Esophagus (tissue), 2 donors: ENCODE measurements at regions not wholly inside any gene's neighbourhood (a gene's known extent, or its start where the extent isn't known, plus 50 kb on each side); places are given as distances from the start of the nearest gene placed in this dataset.

Source experiments
- H3K27ac ChIP-seq, 2 donors: one replicate each; pipeline ENCODE4 v1.5.1; 2013; ENCODE audit warnings: low read depth in 2 of 2, mild to moderate bottlenecking in 2 of 2, inconsistent platforms in 1 of 2, low read length in 1 of 2, moderate library complexity in 1 of 2
- H3K27me3 ChIP-seq, 2 donors: one replicate each; pipeline ENCODE4 v1.6.1; 2013; ENCODE audit warnings: low read length in 2 of 2, control low read depth in 1 of 2, mild to moderate bottlenecking in 1 of 2; ENCODE audit not compliant: insufficient read depth in 2 of 2, control insufficient read depth in 1 of 2
- H3K36me3 ChIP-seq, 2 donors: one replicate each; pipeline ENCODE4 v1.6.1; 2013; ENCODE audit warnings: low read length in 1 of 2; ENCODE audit not compliant: control insufficient read depth in 2 of 2, insufficient read depth in 2 of 2
- H3K4me1 ChIP-seq, 2 donors: one replicate each; pipeline ENCODE4 v1.6.1; 2013; ENCODE audit warnings: low read length in 1 of 2; ENCODE audit not compliant: control insufficient read depth in 2 of 2, insufficient read depth in 2 of 2
- H3K4me3 ChIP-seq, 2 donors: one replicate each; pipeline ENCODE4 v1.5.1; 2013; ENCODE audit warnings: low read length in 2 of 2, mild to moderate bottlenecking in 2 of 2, low read depth in 1 of 2, moderate library complexity in 1 of 2
- H3K9me3 ChIP-seq, 2 donors: one replicate each; pipeline ENCODE4 v1.6.1; 2013; ENCODE audit warnings: mild to moderate bottlenecking in 2 of 2, low read depth in 1 of 2, low read length in 1 of 2, moderate library complexity in 1 of 2; ENCODE audit not compliant: control insufficient read depth in 2 of 2, insufficient read depth in 1 of 2
- WGBS, 2 donors: extraction: QIAGEN DNeasy Blood & Tissue Kit; methylation state at CpG; one replicate each; pipeline ENCODE4 v1.1.7; 2013; 5-methylcytosine and 5-hydroxymethylcytosine counted together
- donor health status: healthy with polysubstance abuse.
- donor health status: Bipolar disorder and iron deficiency.

- Histone ChIP-seq H3K4me1 (no peaks in the 10 kb centered on the region), H3K36me3 (no peaks in the 10 kb centered on the region), H3K27me3 (no peaks in the 10 kb centered on the region), H3K27ac (no peak overlapping the region), H3K4me3 (no peak overlapping the region), H3K9me3 (no peaks in the 10 kb centered on the region)
- WGBS, 2 donors = 32 to 48% methylated on average over 23 to 25 of the region's 25 CpGs
These were observed 121.3 kb downstream of the VEGFA start for GRCh38 chr6:43891072-43891870.

- no peak overlapping the region for H3K4me3 ChIP-seq
- WGBS, 2 donors = 72 to 76% methylated on average over 17 of the region's 17 CpGs
- no peaks in the 10 kb centered on the region for H3K4me1 ChIP-seq
- no peaks in the 10 kb centered on the region for H3K36me3 ChIP-seq
- no peaks in the 10 kb centered on the region for H3K9me3 ChIP-seq
- H3K27me3 ChIP-seq = no peaks in the 10 kb centered on the region
- H3K27ac ChIP-seq = no peak overlapping the region
These were observed 120.4 kb downstream of the VEGFA start for GRCh38 chr6:43890197-43891062.

GRCh38 chr6:43887906-43888683 is 118.1 kb downstream of the VEGFA start:
- H3K4me3 ChIP-seq = no peak overlapping the region
- no peak overlapping the region for H3K27ac ChIP-seq
- WGBS, 2 donors = 64 to 77% methylated on average over 17 of the region's 17 CpGs
- H3K4me1 ChIP-seq = no peaks in the 10 kb centered on the region
- H3K9me3 ChIP-seq = no peaks in the 10 kb centered on the region
- H3K36me3 ChIP-seq = no peaks in the 10 kb centered on the region
- no peaks in the 10 kb centered on the region for H3K27me3 ChIP-seq

- WGBS, 2 donors = 75 to 85% methylated on average over 12 of the region's 12 CpGs
- no peak overlapping the region for H3K27ac ChIP-seq
These were observed 117.4 kb downstream of the VEGFA start for GRCh38 chr6:43887340-43887858.

GRCh38 chr6:43886717-43887339 is 116.8 kb downstream of the VEGFA start:
- H3K36me3 ChIP-seq = no peaks in the 10 kb centered on the region
- H3K27ac ChIP-seq = no peak overlapping the region
- WGBS, 2 donors = 87 to 91% methylated on average over 7 of the region's 7 CpGs
- no peaks in the 10 kb centered on the region for H3K27me3 ChIP-seq
- no peaks in the 10 kb centered on the region for H3K9me3 ChIP-seq
- no peaks in the 10 kb centered on the region for H3K4me1 ChIP-seq
- no peak overlapping the region for H3K4me3 ChIP-seq

More at GRCh38 chr6:43887340-43887858, 117.4 kb downstream of the VEGFA start:
- Histone ChIP-seq H3K4me3 (no peak overlapping the region), H3K9me3 (no peaks in the 10 kb centered on the region), H3K4me1 (no peaks in the 10 kb centered on the region), H3K36me3 (no peaks in the 10 kb centered on the region), H3K27me3 (no peaks in the 10 kb centered on the region)

- 72 to 75% methylated on average over 10 of the region's 10 CpGs for WGBS, 2 donors
- no peaks in the 10 kb centered on the region for H3K4me1 ChIP-seq
These were observed 116.1 kb downstream of the VEGFA start for GRCh38 chr6:43886067-43886461.

GRCh38 chr6:43885399-43886066 is 115.5 kb downstream of the VEGFA start:
- WGBS, 2 donors = 82% methylated on average over 6 of the region's 6 CpGs
- Histone ChIP-seq H3K27ac (no peak overlapping the region), H3K4me1 (no peaks in the 10 kb centered on the region), H3K27me3 (no peaks in the 10 kb centered on the region), H3K9me3 (no peaks in the 10 kb centered on the region), H3K36me3 (no peaks in the 10 kb centered on the region), H3K4me3 (no peak overlapping the region)

More at GRCh38 chr6:43886067-43886461, 116.1 kb downstream of the VEGFA start:
- no peaks in the 10 kb centered on the region for H3K9me3 ChIP-seq
- H3K27ac ChIP-seq = no peak overlapping the region
- H3K4me3 ChIP-seq = no peak overlapping the region
- no peaks in the 10 kb centered on the region for H3K36me3 ChIP-seq
- H3K27me3 ChIP-seq = no peaks in the 10 kb centered on the region

GRCh38 chr6:43884652-43885022 is 114.6 kb downstream of the VEGFA start:
- H3K9me3 ChIP-seq = no peaks in the 10 kb centered on the region
- H3K27me3 ChIP-seq = no peaks in the 10 kb centered on the region
- H3K4me3 ChIP-seq = no peak overlapping the region
- no peak overlapping the region for H3K27ac ChIP-seq
- peaks cover under 1% of the 10 kb centered on the region in 2 donors for H3K4me1 ChIP-seq
- 55 to 59% methylated on average over 5 of the region's 5 CpGs for WGBS, 2 donors
- H3K36me3 ChIP-seq = no peaks in the 10 kb centered on the region
